ENCODE measurements at regions not wholly inside any gene's neighbourhood (a gene's known extent, or its start where the extent isn't known, plus 50 kb on each side); places are given as distances from the start of the nearest gene placed in this dataset.

DNA sequence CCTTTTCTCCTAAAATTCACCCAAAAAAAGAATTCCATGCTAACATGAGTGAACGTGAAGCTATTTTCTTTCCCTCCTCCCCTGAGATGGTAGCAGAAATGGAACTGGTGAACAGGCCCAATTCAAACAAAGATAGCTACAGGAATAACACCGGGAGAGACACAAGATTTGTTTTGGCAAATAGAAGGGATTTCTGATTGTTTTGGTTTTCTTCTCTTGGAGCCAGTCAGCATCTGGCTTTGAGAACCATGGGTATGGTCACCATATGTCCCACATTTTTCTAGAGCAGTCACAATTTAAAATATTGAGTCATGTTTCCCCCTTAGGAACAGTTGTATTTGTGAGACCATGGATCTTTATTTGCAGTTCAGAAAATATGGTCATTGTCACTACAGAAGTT is 214.1 kb downstream of the FAM76B start:
- POLR2A ChIA-PET: no interaction called here
- FAIRE-seq: no peak
- no TSS peak for BruUV-seq (replicated peaks)
- Histone ChIP-seq H3K27ac (ENCODE audit: insufficient read depth, low read depth, low read length) (no peak overlapping the region), H4K20me1 (replicated peaks; ENCODE audit: control insufficient read depth, extremely low read depth, insufficient read depth, low read length) (no peaks in the 10 kb centered on the region), H3K79me2 (ENCODE audit: control insufficient read depth, insufficient read depth, low read length) (no peaks in the 10 kb centered on the region), H2AFZ (ENCODE audit: low read depth, low read length) (no peak overlapping the region), H3K9me1 (replicated peaks; ENCODE audit: control insufficient read depth, extremely low read depth, insufficient read depth, low read length) (no peaks in the 10 kb centered on the region), H3K9me3 (replicated peaks; ENCODE audit: control insufficient read depth, insufficient read depth, low read length) (no peaks in the 10 kb centered on the region), H3K4me3 (replicated peaks in 1 of 3; ENCODE audit: insufficient read depth in 1 of 3, low read depth in 1 of 3, low read length in 3 of 3) (no peak overlapping the region), H3K27me3 (ENCODE audit: control insufficient read depth in 2 of 2, insufficient read depth in 2 of 2, low read length in 2 of 2) (no peaks in the 10 kb centered on the region), H3K9ac (replicated peaks; ENCODE audit: extremely low read depth, insufficient read depth, low read length) (no peak overlapping the region), H3K4me2 (ENCODE audit: insufficient read depth, low read length) (no peak overlapping the region), H3K4me1 (ENCODE audit: control insufficient read depth, extremely low read depth, insufficient read depth, low read length) (no peaks in the 10 kb centered on the region), H3K36me3 (ENCODE audit: control insufficient read depth in 2 of 2, extremely low read depth in 1 of 2, insufficient read depth in 2 of 2, low read length in 2 of 2) (no peaks in the 10 kb centered on the region)
- dilution Hi-C loops (cut with MboI; ENCODE audit: extremely low pct_ligation_motif_present, low sequenced_read_pairs): no loop called here
- TF ChIP-seq EZH2 (IDR thresholded peaks at IDR 0.05; ENCODE audit: borderline replicate concordance, low read depth, low read length, severe bottlenecking) (no peak), MYC (IDR thresholded peaks at IDR 0.05; ENCODE audit: low read depth, low read length) (no peak), GATA2 (IDR thresholded peaks at IDR 0.05; ENCODE audit: insufficient read depth, insufficient read length, low read depth, low read length) (no peak), POLR2A (IDR thresholded peaks at IDR 0.05; ENCODE audit: low read depth, low read length) (no peak), MAX (IDR thresholded peaks at IDR 0.05; ENCODE audit: insufficient read depth, insufficient read length) (no peak), POLR2AphosphoS5 (IDR thresholded peaks at IDR 0.05; ENCODE audit: insufficient read depth, low read depth, low read length) (no peak), FOS (IDR thresholded peaks at IDR 0.05; ENCODE audit: borderline replicate concordance, insufficient read depth, low read length) (no peak), JUN (IDR thresholded peaks at IDR 0.05; ENCODE audit: borderline replicate concordance, insufficient read depth, insufficient read length, low read depth) (no peak)
- TF ChIP-seq, protein P1, sequence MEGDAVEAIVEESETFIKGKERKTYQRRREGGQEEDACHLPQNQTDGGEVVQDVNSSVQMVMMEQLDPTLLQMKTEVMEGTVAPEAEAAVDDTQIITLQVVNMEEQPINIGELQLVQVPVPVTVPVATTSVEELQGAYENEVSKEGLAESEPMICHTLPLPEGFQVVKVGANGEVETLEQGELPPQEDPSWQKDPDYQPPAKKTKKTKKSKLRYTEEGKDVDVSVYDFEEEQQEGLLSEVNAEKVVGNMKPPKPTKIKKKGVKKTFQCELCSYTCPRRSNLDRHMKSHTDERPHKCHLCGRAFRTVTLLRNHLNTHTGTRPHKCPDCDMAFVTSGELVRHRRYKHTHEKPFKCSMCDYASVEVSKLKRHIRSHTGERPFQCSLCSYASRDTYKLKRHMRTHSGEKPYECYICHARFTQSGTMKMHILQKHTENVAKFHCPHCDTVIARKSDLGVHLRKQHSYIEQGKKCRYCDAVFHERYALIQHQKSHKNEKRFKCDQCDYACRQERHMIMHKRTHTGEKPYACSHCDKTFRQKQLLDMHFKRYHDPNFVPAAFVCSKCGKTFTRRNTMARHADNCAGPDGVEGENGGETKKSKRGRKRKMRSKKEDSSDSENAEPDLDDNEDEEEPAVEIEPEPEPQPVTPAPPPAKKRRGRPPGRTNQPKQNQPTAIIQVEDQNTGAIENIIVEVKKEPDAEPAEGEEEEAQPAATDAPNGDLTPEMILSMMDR (IDR thresholded peaks at IDR 0.05; ENCODE audit: extremely low read depth in 1 of 2, insufficient read depth in 1 of 2, low read depth in 1 of 2, low read length in 2 of 2): no peak
- intact Hi-C loops (cut with micrococcal nuclease): no loop called here
- CTCF ChIA-PET: no interaction called here
- DNase-seq (ENCODE audit: low read depth, low spot score): no peak

All from endothelial cell of umbilical vein (primary cell).